ENCODE measurements at regions not wholly inside any gene's neighbourhood (a gene's known extent, or its start where the extent isn't known, plus 50 kb on each side); places are given as distances from the start of the nearest gene placed in this dataset.

DNA sequence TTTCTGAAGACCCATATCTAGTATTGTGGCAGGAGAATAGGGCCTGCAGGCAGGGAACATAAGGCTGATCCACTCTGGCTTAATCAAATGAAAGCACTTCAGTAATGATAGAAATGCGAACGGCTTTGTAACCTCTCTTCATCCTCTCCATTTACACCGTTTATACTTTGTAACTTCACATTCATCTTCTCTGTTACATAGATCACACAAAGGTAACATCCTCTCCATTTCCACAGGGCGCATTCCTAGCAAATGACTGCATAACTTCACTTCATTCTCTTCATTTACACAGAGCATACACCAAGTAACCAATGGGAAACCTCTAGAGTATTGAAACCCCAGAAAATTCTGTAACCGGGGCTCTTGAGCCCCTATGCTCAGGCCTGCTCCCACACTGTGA, 65.5 kb upstream of the SLC34A2 start (continued):
- TF ChIP-seq ZNF462 (CRISPR knock-in tag; IDR thresholded peaks at IDR 0.05) (no peak), POLR2AphosphoS5 (IDR thresholded peaks at IDR 0.05; ENCODE audit: low read depth) (no peak), ZNF331 (CRISPR knock-in tag; IDR thresholded peaks at IDR 0.05; ENCODE audit: low read depth) (no peak)

DNA sequence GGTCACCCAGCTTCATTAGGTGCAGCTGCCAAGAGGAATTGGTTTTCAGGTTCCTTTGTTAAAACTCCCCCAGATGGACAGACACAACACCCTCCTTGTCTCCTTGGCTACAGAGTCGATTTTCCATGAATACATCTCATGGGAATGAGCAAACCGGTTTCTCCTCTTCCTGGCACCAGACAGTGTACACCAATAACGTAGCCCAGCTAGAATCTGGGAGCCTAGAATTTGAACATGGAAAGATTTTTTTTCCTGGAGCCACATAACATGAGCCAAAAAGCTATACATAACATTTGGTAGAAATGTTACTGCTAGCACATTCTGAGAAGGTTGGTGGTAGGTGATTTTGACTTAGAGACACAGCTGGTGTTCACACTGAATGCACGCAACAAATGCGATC, 62.9 kb upstream of the SLC34A2 start:
- no peak for DNase-seq (ENCODE audit: low spot score)
- no peak overlapping the region for H2AFZ ChIP-seq
- no peaks in the 10 kb centered on the region for H4K20me1 ChIP-seq (replicated peaks; ENCODE audit: insufficient read depth)
- H3K4me1 ChIP-seq (ENCODE audit: insufficient read depth), result peaks cover 6% of the 10 kb centered on the region; the same call in 1 of the 2 replicates
- H3K36me3 ChIP-seq (ENCODE audit: insufficient read depth), result no peaks in the 10 kb centered on the region
- Mint-ChIP-seq H3K27me3 (ENCODE audit: insufficient read depth, low read depth, poor library complexity) (peaks cover 3% of the 10 kb centered on the region), H3K4me1 (peaks cover 18% of the 10 kb centered on the region), H3K4me3 (no peak overlapping the region), H3K9me3 (peaks cover 21% of the 10 kb centered on the region), H3K36me3 (ENCODE audit: low read depth) (peaks cover 13% of the 10 kb centered on the region; the same call in 2 of the 3 replicates), H3K27ac (no peak overlapping the region)
- no peak overlapping the region for H3K4me2 ChIP-seq
- no peak overlapping the region for H3K27ac ChIP-seq (ENCODE audit: low read depth)
- no peak overlapping the region for H3K4me3 ChIP-seq
- no peaks in the 10 kb centered on the region for H3K9me2 ChIP-seq (ENCODE audit: insufficient read depth)
- no peaks in the 10 kb centered on the region for H3K27me3 ChIP-seq (ENCODE audit: insufficient read depth)
- H3K79me2 ChIP-seq (replicated peaks; ENCODE audit: insufficient read depth), result no peaks in the 10 kb centered on the region
- no peak for ATAC-seq
- H3F3A ChIP-seq (replicated peaks; ENCODE audit: low read depth), result no peaks in the 10 kb centered on the region; the same call in 1 of the 2 replicates
- no peak for TF ChIP-seq STAT1 (IDR thresholded peaks at IDR 0.05; ENCODE audit: unreplicated experiment)
- TF ChIP-seq EZH2 (IDR thresholded peaks at IDR 0.05; ENCODE audit: low read depth, unreplicated experiment), result no peak
- TF ChIP-seq CTCF (conservative IDR thresholded peaks at IDR 0.05; ENCODE audit: low read depth in 2 of 2), result no peak
- no peak for TF ChIP-seq POLR2AphosphoS5 (IDR thresholded peaks at IDR 0.05; ENCODE audit: low read depth)
- TF ChIP-seq JUNB (IDR thresholded peaks at IDR 0.05; ENCODE audit: unreplicated experiment), result no peak
- no peak for TF ChIP-seq ZNF331 (CRISPR knock-in tag; IDR thresholded peaks at IDR 0.05; ENCODE audit: low read depth)
- TF ChIP-seq, protein P1, sequence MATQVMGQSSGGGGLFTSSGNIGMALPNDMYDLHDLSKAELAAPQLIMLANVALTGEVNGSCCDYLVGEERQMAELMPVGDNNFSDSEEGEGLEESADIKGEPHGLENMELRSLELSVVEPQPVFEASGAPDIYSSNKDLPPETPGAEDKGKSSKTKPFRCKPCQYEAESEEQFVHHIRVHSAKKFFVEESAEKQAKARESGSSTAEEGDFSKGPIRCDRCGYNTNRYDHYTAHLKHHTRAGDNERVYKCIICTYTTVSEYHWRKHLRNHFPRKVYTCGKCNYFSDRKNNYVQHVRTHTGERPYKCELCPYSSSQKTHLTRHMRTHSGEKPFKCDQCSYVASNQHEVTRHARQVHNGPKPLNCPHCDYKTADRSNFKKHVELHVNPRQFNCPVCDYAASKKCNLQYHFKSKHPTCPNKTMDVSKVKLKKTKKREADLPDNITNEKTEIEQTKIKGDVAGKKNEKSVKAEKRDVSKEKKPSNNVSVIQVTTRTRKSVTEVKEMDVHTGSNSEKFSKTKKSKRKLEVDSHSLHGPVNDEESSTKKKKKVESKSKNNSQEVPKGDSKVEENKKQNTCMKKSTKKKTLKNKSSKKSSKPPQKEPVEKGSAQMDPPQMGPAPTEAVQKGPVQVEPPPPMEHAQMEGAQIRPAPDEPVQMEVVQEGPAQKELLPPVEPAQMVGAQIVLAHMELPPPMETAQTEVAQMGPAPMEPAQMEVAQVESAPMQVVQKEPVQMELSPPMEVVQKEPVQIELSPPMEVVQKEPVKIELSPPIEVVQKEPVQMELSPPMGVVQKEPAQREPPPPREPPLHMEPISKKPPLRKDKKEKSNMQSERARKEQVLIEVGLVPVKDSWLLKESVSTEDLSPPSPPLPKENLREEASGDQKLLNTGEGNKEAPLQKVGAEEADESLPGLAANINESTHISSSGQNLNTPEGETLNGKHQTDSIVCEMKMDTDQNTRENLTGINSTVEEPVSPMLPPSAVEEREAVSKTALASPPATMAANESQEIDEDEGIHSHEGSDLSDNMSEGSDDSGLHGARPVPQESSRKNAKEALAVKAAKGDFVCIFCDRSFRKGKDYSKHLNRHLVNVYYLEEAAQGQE (IDR thresholded peaks at IDR 0.05; ENCODE audit: unreplicated experiment), result no peak
- no peak for TF ChIP-seq EZH2phosphoT487 (IDR thresholded peaks at IDR 0.05; ENCODE audit: unreplicated experiment)
